HG03066 (cell line): ENCODE measurements at regions not wholly inside any gene's neighbourhood (a gene's known extent, or its start where the extent isn't known, plus 50 kb on each side); places are given as distances from the start of the nearest gene placed in this dataset.

ENCODE experiments used
- ATAC-seq: cut with Tn5 transposase; IDR thresholded peaks from one replicate; pipeline ENCODE4 v1.9.1; 2021; ENCODE audit warnings: low read depth; ENCODE audit not compliant: unreplicated experiment

DNA sequence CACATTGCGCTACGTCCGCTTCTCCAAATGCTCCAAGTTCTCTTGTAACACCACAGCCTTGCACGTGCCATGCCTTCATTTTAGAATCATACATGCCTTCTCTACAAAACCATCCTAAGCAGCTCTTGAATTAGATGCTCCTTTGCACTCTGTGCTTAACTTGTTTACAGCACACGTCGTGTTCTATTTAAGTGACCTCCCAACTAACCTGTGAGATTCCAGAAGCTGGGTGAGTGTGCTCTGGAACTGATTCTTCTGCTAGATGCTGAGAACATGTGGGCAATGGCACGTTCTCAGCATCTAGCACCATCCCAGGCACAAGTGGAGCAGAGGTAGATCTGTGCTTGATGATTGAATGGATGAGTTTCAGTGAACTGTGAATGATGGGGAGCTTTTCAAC, 100.0 kb upstream of the NEDD9 start:
- no peak for ATAC-seq

DNA sequence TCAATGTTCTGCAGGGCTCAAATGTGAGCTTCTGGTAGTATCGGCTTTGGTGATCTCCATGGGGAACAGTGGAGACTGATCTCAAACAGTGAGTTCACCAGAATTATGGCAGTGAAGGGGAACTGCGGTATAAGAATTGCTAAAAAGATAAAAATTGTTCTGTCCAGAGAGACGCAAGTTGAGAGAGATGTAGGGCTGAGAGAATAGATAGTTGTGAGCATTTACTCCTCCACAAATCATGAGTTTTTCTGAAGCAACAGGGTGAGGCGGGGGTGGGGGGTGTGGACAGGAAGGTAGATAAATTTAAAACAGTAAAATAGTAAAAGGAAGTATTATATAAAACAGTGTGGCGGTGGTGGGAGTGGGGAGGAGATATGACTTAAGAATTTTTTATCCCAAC, 98.6 kb upstream of the NEDD9 start:
- ATAC-seq: no peak

DNA sequence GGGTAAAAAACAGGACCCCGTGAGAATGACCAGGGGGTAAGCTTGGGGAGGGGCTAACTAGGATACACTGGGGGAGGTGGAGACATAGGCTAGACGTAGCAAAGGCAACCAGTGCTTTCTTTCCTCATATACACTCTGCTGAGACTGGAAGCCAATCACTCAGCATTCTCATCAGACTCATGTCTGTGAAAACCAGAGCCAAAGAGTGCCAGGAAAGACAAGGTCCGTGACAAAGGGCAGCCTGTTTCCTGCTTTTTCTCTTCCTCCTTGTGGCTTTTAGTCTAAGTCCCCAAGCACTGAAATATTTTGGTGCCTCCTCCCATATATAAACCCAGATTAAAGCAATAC, 97.9 kb upstream of the NEDD9 start:
- ATAC-seq: no peak

DNA sequence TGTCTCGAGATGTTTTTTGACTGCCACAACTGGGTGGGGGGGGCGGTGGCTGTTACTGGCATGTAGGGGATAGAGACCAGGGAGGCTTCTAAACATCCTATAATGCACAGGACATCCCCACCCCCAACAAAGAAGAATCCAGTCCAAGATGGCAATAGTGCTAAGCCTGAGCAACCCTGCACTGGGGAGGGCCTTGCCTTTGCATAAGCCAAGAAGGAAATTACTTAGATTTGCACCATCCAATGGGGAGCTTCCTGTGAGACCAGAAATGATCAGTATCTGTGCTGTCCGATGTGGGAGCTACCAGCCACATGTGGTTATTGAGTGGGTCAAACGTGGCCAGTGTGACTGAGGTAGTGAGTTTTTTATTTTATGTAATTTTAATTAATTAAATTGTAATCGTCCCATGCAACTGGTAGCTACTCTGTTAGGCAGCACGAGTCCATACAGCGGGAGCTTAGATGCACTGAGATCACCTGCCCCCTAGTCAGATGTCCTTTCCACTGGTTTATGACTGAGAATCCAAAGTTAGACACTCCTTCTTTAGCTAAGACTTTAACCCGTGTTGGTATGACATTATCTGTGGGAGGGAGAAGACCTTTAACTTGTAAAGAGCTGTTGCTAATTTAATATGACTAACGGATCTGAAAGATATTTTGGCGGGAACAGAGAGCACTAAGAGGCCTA, 97.4 kb upstream of the NEDD9 start:
- no peak for ATAC-seq

DNA sequence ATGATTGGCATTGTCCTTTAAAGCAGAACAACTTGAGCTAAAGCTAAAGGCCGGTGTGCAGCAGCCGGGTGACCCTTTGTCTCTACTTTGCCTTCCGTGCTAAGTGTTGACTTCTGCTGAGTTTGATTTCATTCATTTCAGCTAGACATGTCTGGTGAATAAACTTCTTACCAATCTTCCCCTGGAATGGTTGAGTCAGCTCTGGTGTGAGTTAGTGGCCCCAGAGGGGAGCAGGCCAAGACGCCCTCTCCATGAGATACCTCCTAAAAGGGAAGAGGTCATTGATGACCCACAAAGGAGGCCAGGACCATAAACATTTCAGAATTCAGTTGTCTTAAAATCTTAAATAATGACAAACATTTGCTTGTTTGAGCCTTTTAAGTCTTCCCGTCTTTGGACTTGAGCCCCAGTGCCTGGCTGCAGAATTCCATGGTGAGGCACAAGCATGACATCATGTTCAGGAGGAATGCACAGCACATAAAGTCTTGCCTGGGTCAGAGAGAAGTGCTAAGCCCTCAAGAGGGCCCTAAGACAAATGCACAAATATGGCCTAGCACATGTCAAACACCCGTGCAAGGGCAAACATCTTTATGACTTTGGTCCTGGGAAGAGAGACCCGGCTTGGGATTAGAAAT, 96.3 kb upstream of the NEDD9 start:
- ATAC-seq: no peak

GRCh38 chr6:11327961-11328360, 95.5 kb upstream of the NEDD9 start:
- no peak for ATAC-seq

DNA sequence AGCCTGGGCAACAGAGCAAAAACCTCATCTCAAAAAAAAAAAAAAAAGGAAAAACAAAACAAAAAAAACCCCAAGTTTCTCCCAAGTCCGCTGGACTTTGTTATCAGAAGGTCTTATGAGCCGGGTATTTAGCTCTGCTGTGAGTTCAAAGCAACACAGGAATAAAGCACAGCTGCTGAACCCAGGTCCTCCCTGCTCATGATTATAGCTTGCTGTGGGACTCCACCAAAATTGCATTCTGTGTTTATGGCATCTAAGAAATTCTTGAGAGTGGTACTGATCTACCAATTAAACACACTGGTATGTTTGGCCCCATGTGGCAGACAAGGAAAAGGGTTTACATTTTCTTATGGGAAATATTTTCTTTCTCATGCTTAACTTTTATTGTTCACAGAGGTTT, 93.6 kb upstream of the NEDD9 start:
- ATAC-seq: no peak

GRCh38 chr6:11324453-11325015, 92.1 kb upstream of the NEDD9 start:
- ATAC-seq: peak; percentile 89

DNA sequence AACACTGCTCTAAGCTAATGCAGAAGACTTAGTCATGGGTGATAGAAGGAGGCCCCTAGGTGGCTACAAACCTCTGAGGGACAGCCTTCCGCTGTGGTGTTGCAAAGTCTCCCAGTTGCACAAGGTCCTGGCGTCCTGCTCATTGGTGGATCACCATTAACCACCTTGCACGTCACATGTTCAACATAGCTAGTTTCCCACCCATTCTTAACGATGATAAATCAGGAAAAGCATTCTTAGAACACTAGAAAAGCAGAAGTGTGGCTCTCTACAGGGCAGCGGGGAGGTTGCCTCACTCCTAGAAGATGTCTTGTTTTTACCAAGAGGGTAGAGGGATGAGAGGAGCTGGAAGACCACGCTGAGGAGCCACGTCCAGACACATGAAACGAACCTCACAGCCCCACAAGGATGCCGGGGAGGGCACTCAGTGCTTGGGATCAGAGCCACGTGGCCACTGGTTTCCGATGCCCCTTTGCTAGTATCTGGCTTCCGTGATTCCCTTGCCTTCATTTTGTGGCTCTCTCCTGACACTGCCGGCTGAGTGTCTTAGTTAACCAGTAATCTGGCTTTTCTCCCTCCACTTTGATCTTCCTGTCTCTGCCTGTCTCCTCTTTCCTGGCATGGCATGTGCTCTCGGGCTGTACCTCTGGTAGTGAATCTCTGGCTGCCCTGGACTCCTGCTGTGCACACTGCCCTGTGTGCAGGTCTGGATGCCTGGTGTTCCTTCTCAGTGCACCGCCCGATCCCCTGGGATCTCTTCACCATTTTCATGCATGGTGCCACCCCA, 91.4 kb upstream of the NEDD9 start:
- ATAC-seq: no peak

DNA sequence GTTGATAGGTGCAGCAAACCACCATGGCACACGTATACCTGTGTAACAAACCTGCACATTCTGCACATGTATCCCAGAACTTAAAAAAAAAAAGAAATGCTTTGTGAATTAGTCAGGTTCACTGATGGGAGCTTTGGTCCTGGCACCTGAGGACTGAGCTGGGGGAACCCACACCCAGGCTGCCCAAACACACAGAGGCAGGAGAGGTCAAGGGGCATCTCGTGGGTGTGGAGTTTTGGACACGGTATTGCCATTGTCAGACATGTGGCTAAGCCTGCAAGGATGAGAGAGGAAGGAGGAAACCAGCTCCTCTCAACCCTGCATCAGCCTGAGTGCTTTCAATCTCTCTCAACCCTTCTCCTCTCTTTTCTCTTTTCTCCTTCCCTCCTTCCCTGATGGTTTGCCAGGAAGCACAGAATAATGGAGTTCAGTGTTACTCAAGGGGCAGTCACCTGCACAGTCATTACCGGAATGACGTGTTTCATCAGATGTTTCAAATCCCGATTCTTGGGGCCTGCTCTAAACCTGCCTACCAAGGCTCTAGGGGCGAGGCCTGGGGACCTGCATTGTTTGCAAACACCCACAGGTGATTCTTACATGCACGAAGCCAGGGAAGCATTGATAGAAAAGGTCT, 89.9 kb upstream of the NEDD9 start:
- no peak for ATAC-seq

GRCh38 chr6:11320914-11321597, 88.6 kb upstream of the NEDD9 start:
- ATAC-seq: no peak

GRCh38 chr6:11318835-11319813, 86.7 kb upstream of the NEDD9 start:
- ATAC-seq: no peak

GRCh38 chr6:11317885-11318771, 85.7 kb upstream of the NEDD9 start:
- peak; percentile 66 for ATAC-seq

DNA sequence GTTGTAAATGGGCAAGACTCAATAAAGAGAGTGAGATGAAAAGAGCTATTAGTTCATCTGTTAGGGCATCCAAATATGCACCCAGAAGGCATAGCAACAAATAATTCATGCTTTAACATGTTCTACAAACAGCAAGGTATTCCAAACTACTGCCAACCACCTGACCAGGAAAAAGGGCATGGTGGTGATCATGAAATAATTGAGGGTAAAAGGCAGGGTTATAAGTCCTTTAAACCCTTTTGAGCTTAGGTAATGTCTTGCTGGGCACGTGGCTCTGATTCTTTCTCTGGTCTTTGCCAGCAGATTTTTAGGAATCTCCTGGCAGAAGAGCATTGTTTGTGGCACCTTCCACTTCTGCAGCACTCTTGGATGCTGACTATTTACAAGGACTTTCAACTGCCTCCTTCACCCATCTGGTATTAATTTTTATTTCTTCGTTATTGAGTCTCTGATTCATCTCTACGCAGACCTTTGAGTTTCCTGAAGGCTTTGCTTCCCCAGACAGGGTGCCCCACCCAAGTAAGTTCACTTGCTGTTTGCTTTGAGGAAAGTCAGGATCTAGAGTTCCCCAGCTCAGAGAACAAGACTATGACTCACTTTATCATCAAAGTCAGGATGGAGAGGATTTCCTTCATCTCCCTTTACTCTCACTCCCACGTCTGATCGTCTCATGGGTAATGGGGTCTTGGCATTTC, 83.4 kb upstream of the NEDD9 start:
- no peak for ATAC-seq

DNA sequence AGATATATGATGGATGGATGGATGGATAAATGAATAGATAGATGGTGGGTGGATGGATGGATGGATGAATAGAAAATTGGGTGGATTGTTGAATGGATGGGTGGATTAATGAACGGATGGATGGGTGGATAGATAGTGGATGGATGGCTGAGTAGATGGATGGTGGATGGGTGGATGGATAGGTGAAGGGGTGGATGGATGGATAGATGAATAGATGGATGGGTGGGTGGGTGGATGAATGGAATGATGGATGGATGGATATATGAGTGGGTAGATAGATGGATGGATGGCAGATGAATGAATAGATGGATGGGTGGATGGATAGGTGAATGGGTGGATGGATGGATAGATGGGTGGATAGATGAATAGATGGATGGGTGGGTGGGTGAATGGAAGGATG, 80.7 kb upstream of the NEDD9 start:
- no peak for ATAC-seq

- no peak for ATAC-seq
Observed at GRCh38 chr6:11311970-11312369, 79.5 kb upstream of the NEDD9 start.

- ATAC-seq: no peak
Observed at GRCh38 chr6:11309947-11310665, 77.6 kb upstream of the NEDD9 start.
